Neuronal stem cell (in vitro differentiated cells): ENCODE measurements at regions not wholly inside any gene's neighbourhood (a gene's known extent, or its start where the extent isn't known, plus 50 kb on each side); places are given as distances from the start of the nearest gene placed in this dataset.

Experiments
- DNase-seq: peaks from one replicate; pipeline ENCODE4 v3.0.0-alpha.2; 2013; ENCODE audit warnings: low spot score
- H2AFZ ChIP-seq: one replicate; pipeline ENCODE4 v1.6.1; 2013; ENCODE audit warnings: mild to moderate bottlenecking, low read length, inconsistent platforms
- H2AK5ac ChIP-seq: 2 replicates; pipeline ENCODE4 v1.6.1; 2013; ENCODE audit warnings: low read depth, mild to moderate bottlenecking, inconsistent platforms, low read length, moderate library complexity, mixed read lengths
- H2BK120ac ChIP-seq: 2 replicates; pipeline ENCODE4 v1.6.1; 2013; ENCODE audit warnings: low read depth, mild to moderate bottlenecking, inconsistent platforms, low read length, moderate library complexity, mixed read lengths
- H2BK12ac ChIP-seq: one replicate; pipeline ENCODE4 v1.6.1; 2013; ENCODE audit warnings: low read length, inconsistent platforms
- H2BK15ac ChIP-seq: 2 replicates; pipeline ENCODE4 v1.6.1; 2013; ENCODE audit warnings: mild to moderate bottlenecking, low read length, inconsistent platforms, mixed read lengths
- H2BK5ac ChIP-seq: one replicate; pipeline ENCODE4 v1.6.1; 2013; ENCODE audit warnings: inconsistent platforms, mild to moderate bottlenecking, low read length, moderate library complexity
- H3K14ac ChIP-seq: one replicate; pipeline ENCODE4 v1.6.1; 2013; ENCODE audit warnings: low read length, inconsistent platforms
- H3K18ac ChIP-seq: 2 replicates; pipeline ENCODE4 v1.6.1; 2013; ENCODE audit warnings: low read length, inconsistent platforms
- H3K23ac ChIP-seq: 2 replicates; pipeline ENCODE4 v1.6.1; 2013; ENCODE audit warnings: low read depth, mild to moderate bottlenecking, mixed read lengths, low read length, inconsistent platforms; ENCODE audit not compliant: poor library complexity
- H3K27ac ChIP-seq: replicated peaks from 3 replicates; pipeline ENCODE4 v1.5.1; 2013; ENCODE audit warnings: low read length, inconsistent platforms
- H3K27me3 ChIP-seq, 3 experiments: 2 replicates each; pipeline ENCODE4 v1.6.1; 2013; ENCODE audit warnings: low read length in 3 of 3, mild to moderate bottlenecking in 2 of 3, inconsistent platforms in 1 of 3, low read depth in 1 of 3, mixed read lengths in 1 of 3, moderate library complexity in 1 of 3; ENCODE audit not compliant: control insufficient read depth in 3 of 3, insufficient read depth in 3 of 3
- H3K36me3 ChIP-seq, 2 donors: replicated peaks in 1 of 2; 2 replicates each; pipeline ENCODE4 v1.6.1; 2013; ENCODE audit warnings: low read length in 2 of 2; ENCODE audit not compliant: control insufficient read depth in 2 of 2, insufficient read depth in 2 of 2
- H3K4ac ChIP-seq: 2 replicates; pipeline ENCODE4 v1.6.1; 2013; ENCODE audit warnings: inconsistent platforms, mild to moderate bottlenecking, low read length, moderate library complexity
- H3K4me1 ChIP-seq, 2 donors: 1 replicate in 1 of 2; 2 replicates in 1 of 2; pipeline ENCODE4 v1.6.1; 2013; ENCODE audit warnings: low read length in 2 of 2, low read depth in 1 of 2; ENCODE audit not compliant: control insufficient read depth in 2 of 2, insufficient read depth in 1 of 2
- H3K4me2 ChIP-seq: one replicate; pipeline ENCODE4 v1.6.1; 2013; ENCODE audit warnings: mild to moderate bottlenecking, low read length, inconsistent platforms; ENCODE audit not compliant: insufficient read depth, poor library complexity, severe bottlenecking
- H3K4me3 ChIP-seq, 2 donors: 2 replicates each; pipeline ENCODE4 v1.5.1; 2013; ENCODE audit warnings: low read length in 2 of 2, mild to moderate bottlenecking in 2 of 2, inconsistent platforms in 1 of 2, moderate library complexity in 1 of 2
- H3K79me1 ChIP-seq: one replicate; pipeline ENCODE4 v1.6.1; 2013; ENCODE audit warnings: low read depth, mild to moderate bottlenecking, inconsistent platforms, low read length, moderate library complexity
- H3K9ac ChIP-seq: one replicate; pipeline ENCODE4 v1.6.1; 2013; ENCODE audit warnings: mild to moderate bottlenecking, low read depth, low read length, inconsistent platforms; ENCODE audit not compliant: poor library complexity
- H3K9me3 ChIP-seq, 2 donors: replicated peaks in 1 of 2; 2 replicates each; pipeline versions ENCODE3 to v1.6.1; 2013; ENCODE audit warnings: low read length in 2 of 2, mild to moderate bottlenecking in 2 of 2, inconsistent platforms in 1 of 2, low read depth in 1 of 2, mixed read lengths in 1 of 2, moderate library complexity in 1 of 2; ENCODE audit not compliant: control insufficient read depth in 2 of 2, insufficient read depth in 1 of 2
- H4K8ac ChIP-seq: one replicate; pipeline ENCODE4 v1.6.1; 2013; ENCODE audit warnings: low read depth, mild to moderate bottlenecking, inconsistent platforms, low read length, moderate library complexity
- H4K91ac ChIP-seq: one replicate; pipeline ENCODE4 v1.6.1; 2013; ENCODE audit warnings: low read length, low read depth, mild to moderate bottlenecking, inconsistent platforms; ENCODE audit not compliant: poor library complexity
- WGBS, 2 donors: extraction: QIAGEN DNeasy Blood & Tissue Kit; methylation state at CpG; one replicate each; pipeline ENCODE4 v1.1.7; 2013; ENCODE audit warnings: missing lambda C conversion rate in 2 of 2, mixed read lengths in 1 of 2; ENCODE audit not compliant: insufficient read length in 2 of 2, insufficient replicate concordance in 1 of 2; ENCODE audit errors: extremely low coverage in 2 of 2; 5-methylcytosine and 5-hydroxymethylcytosine counted together

- no peak overlapping the region for H3K4ac ChIP-seq
- no peak overlapping the region for H2BK5ac ChIP-seq
- H2AFZ ChIP-seq, result no peak overlapping the region
- H2AK5ac ChIP-seq, result no peak overlapping the region
- H3K23ac ChIP-seq, result no peak overlapping the region
- no peak overlapping the region for H3K14ac ChIP-seq
- no peak for DNase-seq
- WGBS, 2 donors, result no CpG with 5 or more reads among the region's 4 CpGs
- H3K9ac ChIP-seq, result no peak overlapping the region
- no peak overlapping the region for H2BK12ac ChIP-seq
- no peak overlapping the region for H3K4me2 ChIP-seq
- no peaks in the 10 kb centered on the region for H3K79me1 ChIP-seq
- H3K27ac ChIP-seq, result no peak overlapping the region
- H4K91ac ChIP-seq, result no peak overlapping the region
- H3K36me3 ChIP-seq, result no peaks in the 10 kb centered on the region
- H2BK15ac ChIP-seq, result no peak overlapping the region
- no peak overlapping the region for H3K4me3 ChIP-seq
- no peaks in the 10 kb centered on the region for H3K4me1 ChIP-seq
- no peaks in the 10 kb centered on the region for H3K27me3 ChIP-seq
- peaks cover 0 to 2% of the 10 kb centered on the region in 2 donors for H3K9me3 ChIP-seq
- H4K8ac ChIP-seq, result no peak overlapping the region
- H2BK120ac ChIP-seq, result no peak overlapping the region
- no peak overlapping the region for H3K18ac ChIP-seq
Observed at GRCh38 chr7:46864716-46865115, 717.2 kb downstream of the TNS3 start.

- no peak overlapping the region for H4K8ac ChIP-seq
- H3K4me1 ChIP-seq, result no peaks in the 10 kb centered on the region
- no peak overlapping the region for H3K4ac ChIP-seq
- no peaks in the 10 kb centered on the region for H3K79me1 ChIP-seq
- no peak overlapping the region for H2BK5ac ChIP-seq
- no peak overlapping the region for H2BK12ac ChIP-seq
- H3K4me3 ChIP-seq, result no peak overlapping the region
- no peak overlapping the region for H2BK120ac ChIP-seq
- no peak overlapping the region for H2BK15ac ChIP-seq
- no peak overlapping the region for H4K91ac ChIP-seq
- no peak for DNase-seq
- H3K36me3 ChIP-seq, result no peaks in the 10 kb centered on the region
- no peak overlapping the region for H3K23ac ChIP-seq
- no peak overlapping the region for H3K4me2 ChIP-seq
- peaks cover 0 to 2% of the 10 kb centered on the region in 2 donors for H3K9me3 ChIP-seq
- H3K9ac ChIP-seq, result no peak overlapping the region
- H3K14ac ChIP-seq, result no peak overlapping the region
- H3K27ac ChIP-seq, result no peak overlapping the region
- no CpG with 5 or more reads among the region's 6 CpGs for WGBS, 2 donors
- H2AFZ ChIP-seq, result no peak overlapping the region
- no peak overlapping the region for H3K18ac ChIP-seq
- no peaks in the 10 kb centered on the region for H3K27me3 ChIP-seq
- H2AK5ac ChIP-seq, result no peak overlapping the region
Observed at GRCh38 chr7:46859963-46860475, 721.9 kb downstream of the TNS3 start.

GRCh38 chr7:46855851-46856250, 726.1 kb downstream of the TNS3 start:
- H3K4ac ChIP-seq, result no peak overlapping the region
- H3K9me3 ChIP-seq, result no peaks in the 10 kb centered on the region
- no peak overlapping the region for H3K4me3 ChIP-seq
- H2BK12ac ChIP-seq, result no peak overlapping the region
- no peak for DNase-seq
- H4K8ac ChIP-seq, result no peak overlapping the region
- no peak overlapping the region for H2BK15ac ChIP-seq
- H3K9ac ChIP-seq, result no peak overlapping the region
- H3K18ac ChIP-seq, result no peak overlapping the region
- H3K23ac ChIP-seq, result no peak overlapping the region
- no peak overlapping the region for H3K27ac ChIP-seq
- H3K36me3 ChIP-seq, result no peaks in the 10 kb centered on the region
- H2BK120ac ChIP-seq, result no peak overlapping the region
- H3K14ac ChIP-seq, result no peak overlapping the region
- H2AFZ ChIP-seq, result no peak overlapping the region
- no peak overlapping the region for H2BK5ac ChIP-seq
- H3K4me2 ChIP-seq, result no peak overlapping the region
- no peaks in the 10 kb centered on the region for H3K4me1 ChIP-seq
- H4K91ac ChIP-seq, result no peak overlapping the region
- H3K27me3 ChIP-seq, result no peaks in the 10 kb centered on the region
- WGBS, 2 donors, result no CpG with 5 or more reads among the region's 4 CpGs
- H2AK5ac ChIP-seq, result no peak overlapping the region
- H3K79me1 ChIP-seq, result no peaks in the 10 kb centered on the region

GRCh38 chr7:46854958-46855473, 726.9 kb downstream of the TNS3 start:
- H2BK120ac ChIP-seq, result no peak overlapping the region
- H3K23ac ChIP-seq, result no peak overlapping the region
- no peak overlapping the region for H2BK12ac ChIP-seq
- H2BK15ac ChIP-seq, result no peak overlapping the region
- no peaks in the 10 kb centered on the region for H3K27me3 ChIP-seq
- H3K79me1 ChIP-seq, result no peaks in the 10 kb centered on the region
- H3K4me2 ChIP-seq, result no peak overlapping the region
- no peak overlapping the region for H4K8ac ChIP-seq
- H4K91ac ChIP-seq, result no peak overlapping the region
- no peaks in the 10 kb centered on the region for H3K9me3 ChIP-seq
- H3K18ac ChIP-seq, result peak overlapping the region; percentile 41
- no peak overlapping the region for H3K4me3 ChIP-seq
- H3K4me1 ChIP-seq, result no peaks in the 10 kb centered on the region
- H2AFZ ChIP-seq, result no peak overlapping the region
- H3K4ac ChIP-seq, result no peak overlapping the region
- no peak overlapping the region for H3K9ac ChIP-seq
- no CpG with 5 or more reads among the region's 1 CpG for WGBS, 2 donors
- no peak overlapping the region for H3K14ac ChIP-seq
- H2AK5ac ChIP-seq, result no peak overlapping the region
- no peak overlapping the region for H2BK5ac ChIP-seq
- DNase-seq, result no peak
- H3K36me3 ChIP-seq, result no peaks in the 10 kb centered on the region
- no peak overlapping the region for H3K27ac ChIP-seq
